ENCODE measurements at regions not wholly inside any gene's neighbourhood (a gene's known extent, or its start where the extent isn't known, plus 50 kb on each side); places are given as distances from the start of the nearest gene placed in this dataset.

- no peak overlapping the region for H3K4me3 ChIP-seq (ENCODE audit: low read depth, low read length)
- DNase-seq (ENCODE audit: low read depth), result no peak
- TF ChIP-seq CTCF (conservative IDR thresholded peaks at IDR 0.05; ENCODE audit: low read depth, low read length), result no peak
These were observed 253.1 kb downstream of the SIPA1L2 start for GRCh38 chr1:232376632-232377493.

- no peak overlapping the region for H3K4me3 ChIP-seq (ENCODE audit: low read depth, low read length)
- no peak for TF ChIP-seq CTCF (conservative IDR thresholded peaks at IDR 0.05; ENCODE audit: low read depth, low read length)
These were observed 257.0 kb downstream of the SIPA1L2 start for GRCh38 chr1:232372841-232373440.

GRCh38 chr1:232372431-232372830 lies 257.5 kb downstream of the SIPA1L2 start:
- H3K4me3 ChIP-seq (ENCODE audit: low read depth, low read length), result no peak overlapping the region
- DNase-seq (ENCODE audit: low read depth), result no peak
- no peak for TF ChIP-seq CTCF (conservative IDR thresholded peaks at IDR 0.05; ENCODE audit: low read depth, low read length)

More at GRCh38 chr1:232372841-232373440, 257.0 kb downstream of the SIPA1L2 start:
- no peak for DNase-seq (ENCODE audit: low read depth)

- no peak for TF ChIP-seq CTCF (conservative IDR thresholded peaks at IDR 0.05; ENCODE audit: low read depth, low read length)
- peak; percentile 40 for DNase-seq (ENCODE audit: low read depth)
- H3K4me3 ChIP-seq (ENCODE audit: low read depth, low read length), result no peak overlapping the region
These were observed 260.3 kb downstream of the SIPA1L2 start for GRCh38 chr1:232369451-232370296.

GRCh38 chr1:232368821-232369321 lies 261.1 kb downstream of the SIPA1L2 start:
- no peak for DNase-seq (ENCODE audit: low read depth)
- no peak overlapping the region for H3K4me3 ChIP-seq (ENCODE audit: low read depth, low read length)
- no peak for TF ChIP-seq CTCF (conservative IDR thresholded peaks at IDR 0.05; ENCODE audit: low read depth, low read length)

GRCh38 chr1:232367293-232367692 lies 262.6 kb downstream of the SIPA1L2 start:
- peak; percentile 9 for DNase-seq (ENCODE audit: low read depth)
- TF ChIP-seq CTCF (conservative IDR thresholded peaks at IDR 0.05; ENCODE audit: low read depth, low read length), result no peak
- no peak overlapping the region for H3K4me3 ChIP-seq (ENCODE audit: low read depth, low read length)

All from choroid plexus epithelial cell (primary cell).